ENCODE measurements at regions not wholly inside any gene's neighbourhood (a gene's known extent, or its start where the extent isn't known, plus 50 kb on each side); places are given as distances from the start of the nearest gene placed in this dataset.

DNA sequence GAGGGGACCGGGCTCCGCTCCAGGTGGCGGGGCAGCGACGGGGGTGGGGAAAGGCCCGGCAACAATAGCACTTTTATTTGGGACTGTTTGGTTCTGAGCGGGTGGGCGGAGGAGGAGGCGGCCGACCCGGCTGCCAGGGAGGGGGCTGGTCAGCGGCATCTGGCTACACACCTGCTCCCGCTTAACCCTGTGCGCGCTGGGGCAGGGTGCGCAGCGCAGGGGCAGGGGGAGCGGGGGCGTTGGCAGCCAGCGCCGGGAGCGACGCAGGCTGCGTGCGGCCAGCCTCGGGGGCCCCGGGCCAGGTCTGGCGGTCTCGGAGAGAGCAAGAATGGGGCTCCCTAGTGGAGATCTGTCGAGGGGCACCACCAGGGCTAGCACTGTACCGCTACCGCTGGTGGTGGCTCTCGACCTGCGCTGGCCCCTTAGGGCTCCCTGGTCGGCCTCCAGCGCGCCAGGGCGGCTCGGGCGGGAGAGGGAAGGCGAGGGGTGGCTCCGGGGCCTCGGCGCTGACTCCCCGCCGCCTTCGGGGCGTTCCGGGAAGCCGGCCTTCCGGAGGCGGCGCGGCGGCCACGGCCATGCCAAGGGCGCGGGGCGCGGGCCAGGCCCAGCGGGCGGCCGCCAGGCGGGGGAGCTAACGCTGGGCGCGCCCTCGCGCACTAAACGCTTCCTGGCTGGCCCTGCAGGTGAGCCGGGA, 92.4 kb downstream of the NCR2 start:
- H3K9me3 Mint-ChIP-seq, result no peaks in the 10 kb centered on the region; a peak in 1 of 5 replicates
- no peak overlapping the region for H4K5ac ChIP-seq (ENCODE audit: insufficient read length, low read depth, low read length)

More for the DNA sequence above, 92.4 kb downstream of the NCR2 start:
- peaks cover 4% of the 10 kb centered on the region; the same call in 1 of the 2 replicates for H3K4me1 ChIP-seq (ENCODE audit: insufficient read depth, low read length)
- no peak overlapping the region for H3K14ac ChIP-seq (ENCODE audit: insufficient read depth, low read length)
- H3K4ac ChIP-seq (ENCODE audit: low read depth, low read length), result no peak overlapping the region
- no peak overlapping the region for H3K18ac ChIP-seq (ENCODE audit: insufficient read length, low read depth, low read length)
- no peak overlapping the region for H3T11ph ChIP-seq (ENCODE audit: low read length)
- Mint-ChIP-seq H3K4me1 (peaks cover 24 to 38% of the 10 kb centered on the region in 2 experiments), H3K36me3 (ENCODE audit: insufficient read depth in 1 of 3, low read depth in 3 of 3) (no peaks in the 10 kb centered on the region), H3K4me3 (peak overlapping the region; percentile 48 to 75; a peak in 4 of 5 replicates), H3K27ac (no peak overlapping the region), H3K27me3 (ENCODE audit: low read depth) (peaks cover 44% of the 10 kb centered on the region)
- H3K56ac ChIP-seq (ENCODE audit: insufficient read length, low read depth, low read length), result no peak overlapping the region
- no peaks in the 10 kb centered on the region for H3K9me3 ChIP-seq (ENCODE audit: control insufficient read depth, low read depth, low read length)
- peaks cover 36% of the 10 kb centered on the region; the same call in 1 of the 2 replicates for H3K27me3 ChIP-seq (ENCODE audit: insufficient read depth, low read length)
- no peak overlapping the region for H3K23ac ChIP-seq (ENCODE audit: insufficient read length, low read depth, low read length)
- H4K8ac ChIP-seq (replicated peaks; ENCODE audit: insufficient read length, low read depth, low read length), result no peak overlapping the region
- H3K23me2 ChIP-seq (ENCODE audit: insufficient read length, low read depth, low read length, poor library complexity, severe bottlenecking), result peaks cover 11% of the 10 kb centered on the region
- no peak overlapping the region for H2BK12ac ChIP-seq (ENCODE audit: insufficient read length, low read depth, low read length)
- H3K9ac ChIP-seq (ENCODE audit: extremely low read depth, insufficient read length, low read length), result no peak overlapping the region
- peak overlapping the region; percentile 83 for H3K4me2 ChIP-seq (ENCODE audit: insufficient read depth, insufficient read length, low read length)
- TF ChIP-seq, protein P1, sequence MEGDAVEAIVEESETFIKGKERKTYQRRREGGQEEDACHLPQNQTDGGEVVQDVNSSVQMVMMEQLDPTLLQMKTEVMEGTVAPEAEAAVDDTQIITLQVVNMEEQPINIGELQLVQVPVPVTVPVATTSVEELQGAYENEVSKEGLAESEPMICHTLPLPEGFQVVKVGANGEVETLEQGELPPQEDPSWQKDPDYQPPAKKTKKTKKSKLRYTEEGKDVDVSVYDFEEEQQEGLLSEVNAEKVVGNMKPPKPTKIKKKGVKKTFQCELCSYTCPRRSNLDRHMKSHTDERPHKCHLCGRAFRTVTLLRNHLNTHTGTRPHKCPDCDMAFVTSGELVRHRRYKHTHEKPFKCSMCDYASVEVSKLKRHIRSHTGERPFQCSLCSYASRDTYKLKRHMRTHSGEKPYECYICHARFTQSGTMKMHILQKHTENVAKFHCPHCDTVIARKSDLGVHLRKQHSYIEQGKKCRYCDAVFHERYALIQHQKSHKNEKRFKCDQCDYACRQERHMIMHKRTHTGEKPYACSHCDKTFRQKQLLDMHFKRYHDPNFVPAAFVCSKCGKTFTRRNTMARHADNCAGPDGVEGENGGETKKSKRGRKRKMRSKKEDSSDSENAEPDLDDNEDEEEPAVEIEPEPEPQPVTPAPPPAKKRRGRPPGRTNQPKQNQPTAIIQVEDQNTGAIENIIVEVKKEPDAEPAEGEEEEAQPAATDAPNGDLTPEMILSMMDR (conservative IDR thresholded peaks at IDR 0.05), result no peak
- DNase-seq, result peak; percentile 82
- no peaks in the 10 kb centered on the region for H3K79me1 ChIP-seq (ENCODE audit: insufficient read depth, low read depth, low read length, poor library complexity, severe bottlenecking)
- H2BK20ac ChIP-seq (ENCODE audit: low read depth, low read length, poor library complexity, severe bottlenecking), result no peak overlapping the region
- H2BK5ac ChIP-seq (ENCODE audit: insufficient read length, low read length), result no peak overlapping the region
- H3K27ac ChIP-seq (ENCODE audit: insufficient read length, low read depth, low read length), result no peak overlapping the region
- H4K91ac ChIP-seq (ENCODE audit: insufficient read length, low read depth, low read length), result no peak overlapping the region
- H2BK15ac ChIP-seq (ENCODE audit: low read depth, low read length), result no peak overlapping the region
- no peak overlapping the region for H2AK5ac ChIP-seq (ENCODE audit: insufficient read length, low read length)
- H3K79me2 ChIP-seq (ENCODE audit: insufficient read depth, low read length), result no peaks in the 10 kb centered on the region
- H2AFZ ChIP-seq (ENCODE audit: low read length), result no peak overlapping the region
- no CpG with 5 or more reads among the region's 71 CpGs for WGBS (ENCODE audit: extremely low coverage, insufficient read length, low lambda C conversion rate)
- no peaks in the 10 kb centered on the region for H4K20me1 ChIP-seq (ENCODE audit: control insufficient read depth, insufficient read depth, insufficient read length)
- H2BK120ac ChIP-seq (ENCODE audit: low read depth, low read length, poor library complexity, severe bottlenecking), result no peak overlapping the region
